HFF-Myc (cell line): ENCODE measurements at regions not wholly inside any gene's neighbourhood (a gene's known extent, or its start where the extent isn't known, plus 50 kb on each side); places are given as distances from the start of the nearest gene placed in this dataset.

Source experiments
- DNase-seq: peaks from one replicate; pipeline ENCODE4 v3.0.0-alpha.2; 2011; ENCODE audit warnings: low read depth; ENCODE audit errors: extremely low read depth
- H3K4me3 ChIP-seq: replicated peaks from 2 replicates; pipeline ENCODE4 v1.5.1; 2011; ENCODE audit warnings: low read depth, mild to moderate bottlenecking, control low read depth, low read length
- CTCF ChIP-seq: IDR thresholded peaks from 2 replicates; pipeline ENCODE4 v1.5.1; 2012; ENCODE audit warnings: mild to moderate bottlenecking, low read depth, low read length, control low read depth; ENCODE audit errors: missing control alignments

DNA sequence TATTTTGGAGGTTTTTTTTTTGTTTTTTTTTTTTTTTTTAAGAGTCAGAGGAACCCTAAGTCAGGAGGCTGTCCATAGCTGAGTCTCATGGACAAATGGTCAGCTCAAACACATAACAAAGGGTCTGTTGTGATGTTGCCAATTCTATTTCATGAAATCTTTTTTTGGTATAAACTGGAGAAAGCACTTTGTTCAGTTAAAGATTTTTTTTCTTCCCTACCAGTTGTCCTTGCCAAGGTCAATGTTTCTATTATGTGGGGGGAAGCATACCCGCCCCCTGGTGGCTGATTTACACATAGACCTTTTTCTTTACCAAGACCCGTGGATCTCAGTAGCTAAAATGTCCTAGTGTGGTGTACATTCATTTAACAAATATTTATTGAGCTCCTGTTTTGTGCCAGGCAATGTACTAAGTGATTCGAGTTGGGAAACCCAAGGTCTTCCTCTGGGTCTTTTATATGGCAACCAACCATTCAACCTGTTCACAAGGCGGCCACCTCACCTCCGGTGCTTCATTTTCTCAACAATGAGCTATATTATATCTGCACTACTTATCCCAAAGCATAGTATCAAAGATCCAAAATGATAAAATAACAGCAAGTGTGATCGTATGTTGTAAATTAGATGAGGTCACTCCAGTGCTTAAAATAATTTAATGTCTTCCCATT, 214.5 kb downstream of the PAH start:
- TF ChIP-seq CTCF = peak; percentile 73
- DNase-seq = peak; percentile 32

GRCh38 chr12:102696045-102696444, 215.7 kb upstream of the IGF1 start:
- no peak overlapping the region for H3K4me3 ChIP-seq
- DNase-seq = no peak
- no peak for TF ChIP-seq CTCF

More for the DNA sequence above, 214.5 kb downstream of the PAH start:
- no peak overlapping the region for H3K4me3 ChIP-seq

DNA sequence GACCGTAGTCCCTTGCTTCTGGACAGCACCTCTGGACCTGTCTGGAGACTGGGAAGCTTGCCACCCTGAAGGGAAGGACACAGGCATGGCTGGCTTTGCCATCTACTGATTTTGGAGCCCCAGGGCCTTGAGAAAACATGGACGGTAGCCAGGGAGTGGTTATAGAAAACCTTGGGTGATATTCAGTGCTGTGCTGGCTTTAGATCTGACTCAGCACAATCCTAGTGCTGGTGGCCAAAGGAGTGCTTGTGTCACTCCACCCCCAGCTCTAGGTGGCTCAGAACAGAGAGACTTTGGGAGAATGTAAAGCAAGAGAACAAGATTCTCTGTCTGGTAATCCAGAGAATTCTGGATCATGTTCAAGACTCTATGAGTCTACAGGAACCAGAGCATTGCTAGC, 214.5 kb upstream of the IGF1 start:
- H3K4me3 ChIP-seq = no peak overlapping the region
- DNase-seq = no peak
- no peak for TF ChIP-seq CTCF

DNA sequence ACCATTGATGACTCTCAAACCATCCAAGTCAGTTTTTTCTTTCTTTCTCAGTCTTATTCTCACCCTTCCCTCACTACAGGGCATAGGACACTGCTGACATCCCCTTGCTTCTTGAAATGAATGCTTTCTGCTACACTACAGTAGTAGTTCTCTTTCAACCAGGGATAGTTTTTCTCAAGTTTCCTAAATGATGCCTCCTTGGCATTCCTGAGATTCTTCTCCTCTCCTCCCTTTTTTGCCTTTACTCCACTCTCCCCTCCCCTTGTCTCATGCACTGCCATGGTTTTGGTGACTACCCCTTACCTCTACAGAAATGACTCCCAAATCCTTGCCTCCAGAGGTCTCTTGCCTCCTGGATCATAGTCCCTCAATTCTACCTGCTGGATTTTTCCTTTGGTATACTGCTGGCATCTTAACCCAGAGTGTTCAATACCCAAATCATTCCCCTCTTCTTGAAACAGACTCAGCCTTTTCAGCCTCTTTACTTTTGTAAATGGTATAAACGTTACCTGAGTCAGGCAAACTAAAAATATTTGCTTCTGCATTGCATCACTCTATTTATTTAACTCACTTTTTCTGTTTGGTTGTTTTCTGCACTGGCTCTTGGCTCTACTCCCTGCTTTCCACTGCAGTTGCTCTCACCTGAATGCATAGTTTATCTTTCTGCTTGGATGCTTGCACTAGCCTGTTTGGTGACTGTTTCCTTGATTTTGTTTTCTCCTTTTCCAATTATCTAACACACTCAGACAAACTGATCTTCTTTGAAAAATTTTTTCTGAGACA, 211.6 kb upstream of the IGF1 start:
- H3K4me3 ChIP-seq = no peak overlapping the region
- no peak for TF ChIP-seq CTCF
- DNase-seq = no peak

- TF ChIP-seq CTCF = no peak
- no peak overlapping the region for H3K4me3 ChIP-seq
- no peak for DNase-seq
Observed at GRCh38 chr12:102690253-102690652, 209.9 kb upstream of the IGF1 start.

GRCh38 chr12:102689701-102690100, 209.3 kb upstream of the IGF1 start:
- no peak for DNase-seq
- no peak overlapping the region for H3K4me3 ChIP-seq
- no peak for TF ChIP-seq CTCF
